IMR-90 (cell line): ENCODE measurements at regions not wholly inside any gene's neighbourhood (a gene's known extent, or its start where the extent isn't known, plus 50 kb on each side); places are given as distances from the start of the nearest gene placed in this dataset.

ENCODE experiments used
- ATAC-seq: fragments of 200-7000 bp; cut with Tn5 transposase; 2 replicates; pipeline ENCODE4 v1.9.1; 2020; ENCODE audit warnings: low read depth, mild to moderate bottlenecking, moderate library complexity
- BruUV-seq: library from RNA; stranded (reverse); fragments of 400-500 nt; replicated peaks from 2 replicates; lab custom pipeline; 2021; lab: Mats Ljungman, UMichigan
- CTCF ChIA-PET: fragments of 300-600 bp; formaldehyde crosslinking; extraction: SDS; loops from one replicate; lab custom pipeline; 2021; ENCODE audit warnings: antibody characterized with exemption; lab: Yijun Ruan, JAX
- POLR2A ChIA-PET: fragments of 300-600 bp; sonication (Branson Sonifier 250); formaldehyde crosslinking; loops from one replicate; lab custom pipeline; 2022; ENCODE audit warnings: antibody characterized with exemption; ENCODE audit not compliant: unreplicated experiment; lab: Charles Lee
- DNase-seq: peaks from one replicate; pipeline ENCODE4 v3.0.0; 2013
- H2AFZ ChIP-seq: replicated peaks from 2 replicates; pipeline ENCODE3; 2013; ENCODE audit warnings: low read length, mild to moderate bottlenecking; ENCODE audit not compliant: poor library complexity
- H2AK5ac ChIP-seq: 2 replicates; pipeline ENCODE4 v1.6.1; 2013; ENCODE audit warnings: low read depth, low read length, inconsistent platforms
- H2AK9ac ChIP-seq: replicated peaks from 2 replicates; pipeline ENCODE3; 2013; ENCODE audit warnings: mild to moderate bottlenecking, low read depth, low read length, moderate library complexity; ENCODE audit not compliant: poor library complexity
- H2BK120ac ChIP-seq: 2 replicates; pipeline ENCODE4 v1.6.1; 2013; ENCODE audit warnings: low read depth, low read length, inconsistent platforms
- H2BK15ac ChIP-seq: 3 replicates; pipeline ENCODE4 v1.6.1; 2013; ENCODE audit warnings: low read depth, low read length, inconsistent platforms
- H2BK20ac ChIP-seq: 2 replicates; pipeline ENCODE4 v1.6.1; 2013; ENCODE audit warnings: low read depth, mild to moderate bottlenecking, inconsistent platforms, low read length, moderate library complexity
- H2BK5ac ChIP-seq: 2 replicates; pipeline ENCODE4 v1.6.1; 2013; ENCODE audit warnings: mild to moderate bottlenecking, low read depth, low read length, inconsistent platforms; ENCODE audit not compliant: poor library complexity, severe bottlenecking
- H3K14ac ChIP-seq: replicated peaks from 2 replicates; pipeline ENCODE4 v1.6.1; 2013; ENCODE audit warnings: low read depth, low read length, inconsistent platforms
- H3K18ac ChIP-seq: 2 replicates; pipeline ENCODE4 v1.6.1; 2013; ENCODE audit warnings: low read depth, low read length, control low read depth
- H3K23ac ChIP-seq: 2 replicates; pipeline ENCODE4 v1.6.1; 2013; ENCODE audit warnings: low read depth, low read length, inconsistent platforms
- H3K27ac ChIP-seq: 2 replicates; pipeline ENCODE4 v1.5.1; 2013; ENCODE audit warnings: mild to moderate bottlenecking, control low read depth, low read length; ENCODE audit not compliant: insufficient read depth
- H3K27me3 ChIP-seq: 2 replicates; pipeline ENCODE4 v1.6.1; 2013; ENCODE audit warnings: low read length; ENCODE audit not compliant: control insufficient read depth, insufficient read depth
- H3K36me3 ChIP-seq: 2 replicates; pipeline ENCODE4 v1.6.1; 2013; ENCODE audit warnings: low read length, mixed read lengths; ENCODE audit not compliant: control insufficient read depth, insufficient read depth
- H3K4ac ChIP-seq: 2 replicates; pipeline ENCODE4 v1.6.1; 2013; ENCODE audit warnings: low read depth, low read length, inconsistent platforms
- H3K4me1 ChIP-seq: 2 replicates; pipeline ENCODE4 v1.6.1; 2013; ENCODE audit warnings: low read length, mixed read lengths; ENCODE audit not compliant: control insufficient read depth, insufficient read depth
- H3K4me2 ChIP-seq: 2 replicates; pipeline ENCODE4 v1.6.1; 2013; ENCODE audit warnings: low read depth, mild to moderate bottlenecking, control low read depth, low read length, moderate library complexity
- H3K4me3 ChIP-seq: 2 replicates; pipeline ENCODE4 v1.5.1; 2013; ENCODE audit warnings: low read depth, mild to moderate bottlenecking, control low read depth, low read length, moderate library complexity; ENCODE audit not compliant: insufficient read depth
- H3K56ac ChIP-seq: 2 replicates; pipeline ENCODE4 v1.6.1; 2013; ENCODE audit warnings: low read length, inconsistent platforms; ENCODE audit not compliant: insufficient read depth; ENCODE audit errors: extremely low read depth
- H3K79me1 ChIP-seq, 2 experiments: 2 replicates each; pipeline ENCODE4 v1.6.1; 2013; ENCODE audit warnings: low read length in 2 of 2, inconsistent platforms in 1 of 2, low read depth in 1 of 2
- H3K9ac ChIP-seq: 2 replicates; pipeline ENCODE4 v1.6.1; 2013; ENCODE audit warnings: low read depth, low read length, control low read depth
- H3K9me1 ChIP-seq: 2 replicates; pipeline ENCODE4 v1.6.1; 2013; ENCODE audit warnings: low read length, inconsistent platforms; ENCODE audit not compliant: insufficient read depth
- H3K9me3 ChIP-seq: 2 replicates; pipeline ENCODE4 v1.6.1; 2013; ENCODE audit warnings: low read length; ENCODE audit not compliant: control insufficient read depth, insufficient read depth
- H4K20me1 ChIP-seq: 2 replicates; pipeline ENCODE4 v1.6.1; 2013; ENCODE audit warnings: low read length, inconsistent platforms; ENCODE audit not compliant: insufficient read depth
- H4K5ac ChIP-seq: 2 replicates; pipeline ENCODE4 v1.6.1; 2013; ENCODE audit warnings: mild to moderate bottlenecking, low read depth, low read length, control low read depth
- H4K8ac ChIP-seq, 2 experiments: 2 replicates each; pipeline ENCODE4 v1.6.1; 2013; ENCODE audit warnings: low read depth in 2 of 2, low read length in 2 of 2, control low read depth in 1 of 2, inconsistent platforms in 1 of 2
- H4K91ac ChIP-seq: 2 replicates; pipeline ENCODE4 v1.6.1; 2013; ENCODE audit warnings: low read depth, low read length, inconsistent platforms; ENCODE audit not compliant: insufficient read depth
- BHLHE40 ChIP-seq: fragments of 150-350 bp; IDR thresholded peaks from 2 replicates; pipeline ENCODE4 v1.6.1; 2016; ENCODE audit warnings: mild to moderate bottlenecking, low read depth, low read length
- CEBPB ChIP-seq: IDR thresholded peaks from 2 replicates; pipeline ENCODE4 v1.6.1; 2012; ENCODE audit warnings: low read depth, low read length, improper control_type of control experiment
- CHD1 ChIP-seq: IDR thresholded peaks from 2 replicates; pipeline ENCODE4 v1.6.1; 2012; ENCODE audit warnings: low read depth, low read length, improper control_type of control experiment
- CTCF ChIP-seq: conservative IDR thresholded peaks from 2 replicates; pipeline ENCODE4 v1.5.1; 2012; ENCODE audit warnings: mild to moderate bottlenecking, low read depth, low read length, improper control_type of control experiment
- ELK1 ChIP-seq: fragments of 150-350 bp; IDR thresholded peaks from 2 replicates; pipeline ENCODE4 v1.6.1; 2016; ENCODE audit warnings: low read depth, mild to moderate bottlenecking, low read length, moderate library complexity, borderline replicate concordance
- FOS ChIP-seq: fragments of 150-350 bp; IDR thresholded peaks from 2 replicates; pipeline ENCODE4 v1.6.1; 2016; ENCODE audit warnings: low read depth, low read length
- MAFK ChIP-seq: IDR thresholded peaks from 2 replicates; pipeline ENCODE4 v1.6.1; 2012; ENCODE audit warnings: low read depth, low read length, improper control_type of control experiment
- MAZ ChIP-seq: IDR thresholded peaks from 2 replicates; pipeline ENCODE4 v1.6.1; 2012; ENCODE audit warnings: low read depth, mild to moderate bottlenecking, low read length, improper control_type of control experiment, moderate library complexity, borderline replicate concordance
- MXI1 ChIP-seq: IDR thresholded peaks from 2 replicates; pipeline ENCODE4 v1.6.1; 2012; ENCODE audit warnings: low read depth, mild to moderate bottlenecking, low read length, moderate library complexity, borderline replicate concordance
- NFE2L2 ChIP-seq: fragments of 150-350 bp; IDR thresholded peaks from 2 replicates; pipeline ENCODE4 v1.6.1; 2016; ENCODE audit warnings: low read depth, mild to moderate bottlenecking, low read length
- POLR2A ChIP-seq: IDR thresholded peaks from 2 replicates; pipeline ENCODE4 v1.6.1; 2012; ENCODE audit warnings: mild to moderate bottlenecking, low read depth, low read length
- RAD21 ChIP-seq: IDR thresholded peaks from 2 replicates; pipeline ENCODE4 v1.6.1; 2012; ENCODE audit warnings: low read length, improper control_type of control experiment
- RCOR1 ChIP-seq: IDR thresholded peaks from 2 replicates; pipeline ENCODE4 v1.6.1; 2012; ENCODE audit warnings: mild to moderate bottlenecking, low read length, improper control_type of control experiment; ENCODE audit not compliant: insufficient replicate concordance
- RFX5 ChIP-seq: IDR thresholded peaks from 2 replicates; pipeline ENCODE4 v1.8.0; 2012; ENCODE audit warnings: low read depth, mild to moderate bottlenecking, low read length, moderate library complexity
- SMC3 ChIP-seq: fragments of 150-350 bp; IDR thresholded peaks from 2 replicates; pipeline ENCODE4 v1.6.1; 2016; ENCODE audit warnings: low read depth, mild to moderate bottlenecking, antibody characterized with exemption, low read length, moderate library complexity
- USF2 ChIP-seq: fragments of 150-350 bp; IDR thresholded peaks from 2 replicates; pipeline ENCODE4 v1.6.1; 2017; ENCODE audit warnings: mild to moderate bottlenecking, antibody characterized with exemption, low read length, low read depth
- WGBS, 2 experiments: methylation state at CpG; one replicate each; pipeline versions ENCODE4 v1.1.5 to v1.1.7; 2013; ENCODE audit warnings: missing lambda C conversion rate in 2 of 2; ENCODE audit not compliant: insufficient read length in 1 of 2; ENCODE audit errors: extremely low coverage in 2 of 2; 5-methylcytosine and 5-hydroxymethylcytosine counted together
- dilution Hi-C: fragments of 300-500 bp; cut with HindIII; formaldehyde crosslinking; loops from one replicate; pipeline ENCODE4 v1.14.3; 2018; ENCODE audit warnings: low sequenced_read_pairs; ENCODE audit not compliant: unreplicated experiment
- in situ Hi-C: fragments of 300-500 bp; cut with MboI; formaldehyde crosslinking; loops from 3 replicates; pipeline ENCODE4 v1.14.3; 2019; ENCODE audit warnings: low sequenced_read_pairs, inconsistent platforms, mixed read lengths
- intact Hi-C: fragments of 100-400 bp; cut with micrococcal nuclease; formaldehyde crosslinking; loops from 2 replicates; pipeline ENCODE4 v1.10.0; 2022

GRCh38 chr5:152314196-152314829, 90.8 kb downstream of the NMUR2 start:
- dilution Hi-C loops: no loop called here
- H3K56ac ChIP-seq: no peak overlapping the region
- CTCF ChIA-PET: no interaction called here

More at GRCh38 chr5:152314196-152314829, 90.8 kb downstream of the NMUR2 start:
- POLR2A ChIA-PET: no interaction called here
- Histone ChIP-seq H2AK5ac (no peak overlapping the region), H2AK9ac (no peak overlapping the region), H3K4me1 (no peaks in the 10 kb centered on the region), H3K27me3 (no peaks in the 10 kb centered on the region), H2BK5ac (no peak overlapping the region), H3K14ac (no peak overlapping the region), H4K91ac (no peak overlapping the region), H3K23ac (no peak overlapping the region), H2BK120ac (no peak overlapping the region), H3K9ac (no peak overlapping the region), H3K18ac (no peak overlapping the region), H2BK15ac (no peak overlapping the region), H3K9me3 (peaks cover 20% of the 10 kb centered on the region), H4K20me1 (no peaks in the 10 kb centered on the region), H4K8ac (no peak overlapping the region), H3K79me1 (no peaks in the 10 kb centered on the region), H3K36me3 (no peaks in the 10 kb centered on the region), H2AFZ (no peak overlapping the region), H2BK20ac (no peak overlapping the region), H3K4me3 (no peak overlapping the region), H3K4me2 (no peak overlapping the region), H4K5ac (no peak overlapping the region), H3K27ac (no peak overlapping the region), H3K4ac (no peak overlapping the region), H3K9me1 (no peaks in the 10 kb centered on the region)
- intact Hi-C loops (no loop called here), in situ Hi-C loops (no loop called here)
- BruUV-seq: no TSS peak
- DNase-seq: no peak
- no peak for ATAC-seq
- WGBS, 2 experiments: no CpG with 5 or more reads among the region's 1 CpG
- TF ChIP-seq RAD21 (no peak), CTCF (no peak), SMC3 (no peak), FOS (no peak), MXI1 (no peak), MAZ (no peak), NFE2L2 (no peak), RFX5 (no peak), CEBPB (no peak), ELK1 (no peak), BHLHE40 (no peak), USF2 (no peak), POLR2A (no peak), CHD1 (no peak), RCOR1 (no peak), MAFK (no peak)
